ENCODE measurements at regions not wholly inside any gene's neighbourhood (a gene's known extent, or its start where the extent isn't known, plus 50 kb on each side); places are given as distances from the start of the nearest gene placed in this dataset.

DNA sequence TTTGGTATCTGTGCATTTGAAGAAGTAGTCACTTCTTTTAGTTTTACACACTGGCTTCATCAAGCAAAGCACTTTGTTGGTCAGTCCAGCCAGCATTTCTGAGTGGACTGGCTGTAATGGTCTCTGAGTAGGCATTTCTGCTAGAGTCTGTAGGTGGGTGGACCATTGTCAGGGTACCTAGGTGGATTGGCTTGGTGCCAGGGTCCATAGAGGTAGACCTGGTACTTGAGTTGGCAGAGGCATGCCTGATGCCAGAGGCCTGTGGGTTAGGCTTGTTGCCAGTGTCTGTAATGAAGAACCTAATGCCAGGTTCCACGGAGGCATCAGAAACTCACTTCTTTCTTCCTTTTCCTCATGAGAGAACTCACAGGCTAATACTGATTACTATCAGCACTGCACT, 157.9 kb upstream of the C11orf87 start:
- no peak for DNase-seq (ENCODE audit: low read depth)
- H3K4me3 ChIP-seq (ENCODE audit: low read depth, low read length): no peak overlapping the region
- TF ChIP-seq, protein P1, sequence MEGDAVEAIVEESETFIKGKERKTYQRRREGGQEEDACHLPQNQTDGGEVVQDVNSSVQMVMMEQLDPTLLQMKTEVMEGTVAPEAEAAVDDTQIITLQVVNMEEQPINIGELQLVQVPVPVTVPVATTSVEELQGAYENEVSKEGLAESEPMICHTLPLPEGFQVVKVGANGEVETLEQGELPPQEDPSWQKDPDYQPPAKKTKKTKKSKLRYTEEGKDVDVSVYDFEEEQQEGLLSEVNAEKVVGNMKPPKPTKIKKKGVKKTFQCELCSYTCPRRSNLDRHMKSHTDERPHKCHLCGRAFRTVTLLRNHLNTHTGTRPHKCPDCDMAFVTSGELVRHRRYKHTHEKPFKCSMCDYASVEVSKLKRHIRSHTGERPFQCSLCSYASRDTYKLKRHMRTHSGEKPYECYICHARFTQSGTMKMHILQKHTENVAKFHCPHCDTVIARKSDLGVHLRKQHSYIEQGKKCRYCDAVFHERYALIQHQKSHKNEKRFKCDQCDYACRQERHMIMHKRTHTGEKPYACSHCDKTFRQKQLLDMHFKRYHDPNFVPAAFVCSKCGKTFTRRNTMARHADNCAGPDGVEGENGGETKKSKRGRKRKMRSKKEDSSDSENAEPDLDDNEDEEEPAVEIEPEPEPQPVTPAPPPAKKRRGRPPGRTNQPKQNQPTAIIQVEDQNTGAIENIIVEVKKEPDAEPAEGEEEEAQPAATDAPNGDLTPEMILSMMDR (IDR thresholded peaks at IDR 0.05; ENCODE audit: control insufficient read depth, extremely low read depth, insufficient read depth): no peak

DNA sequence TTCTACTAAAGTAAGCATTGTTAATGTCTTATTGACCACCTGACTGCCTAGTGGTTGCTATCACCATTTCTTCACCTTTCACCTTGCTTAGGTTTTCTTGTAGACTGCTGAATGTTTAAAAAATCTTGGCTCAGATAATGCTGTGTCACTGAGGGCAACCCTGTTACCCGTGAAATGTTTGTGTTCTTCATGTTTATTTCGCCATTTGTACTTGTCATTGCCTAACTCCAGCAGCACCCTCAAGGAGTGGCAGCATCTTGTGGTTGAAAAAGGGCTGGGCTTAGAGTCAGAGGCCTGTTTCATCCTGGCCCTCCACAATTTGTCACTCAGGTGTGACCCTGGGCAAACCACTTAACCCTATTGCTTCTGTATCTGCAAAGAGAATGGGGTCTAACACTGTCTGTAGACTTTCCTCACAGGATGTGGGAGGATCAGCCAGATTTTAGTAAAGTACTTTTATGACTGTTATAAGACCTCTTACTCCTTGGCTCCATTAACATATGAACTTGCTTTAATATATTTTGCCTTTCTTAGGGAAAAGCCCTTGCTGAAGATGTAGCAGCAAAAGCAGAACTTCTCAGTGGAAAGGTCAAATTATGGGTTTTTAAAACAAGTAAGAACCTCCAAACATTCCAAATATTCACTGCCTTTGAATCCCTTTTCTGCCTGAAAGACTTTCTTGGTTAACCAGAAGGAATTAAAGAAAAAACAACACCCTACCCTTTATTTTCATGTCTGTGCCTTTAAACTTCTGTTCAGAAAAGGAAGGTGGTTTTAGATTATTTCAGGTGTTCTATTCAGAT, 154.5 kb upstream of the C11orf87 start:
- TF ChIP-seq, protein P1 (IDR thresholded peaks at IDR 0.05; ENCODE audit: control insufficient read depth, extremely low read depth, insufficient read depth): no peak
- no peak overlapping the region for H3K4me3 ChIP-seq (ENCODE audit: low read depth, low read length)
- DNase-seq (ENCODE audit: low read depth): no peak

DNA sequence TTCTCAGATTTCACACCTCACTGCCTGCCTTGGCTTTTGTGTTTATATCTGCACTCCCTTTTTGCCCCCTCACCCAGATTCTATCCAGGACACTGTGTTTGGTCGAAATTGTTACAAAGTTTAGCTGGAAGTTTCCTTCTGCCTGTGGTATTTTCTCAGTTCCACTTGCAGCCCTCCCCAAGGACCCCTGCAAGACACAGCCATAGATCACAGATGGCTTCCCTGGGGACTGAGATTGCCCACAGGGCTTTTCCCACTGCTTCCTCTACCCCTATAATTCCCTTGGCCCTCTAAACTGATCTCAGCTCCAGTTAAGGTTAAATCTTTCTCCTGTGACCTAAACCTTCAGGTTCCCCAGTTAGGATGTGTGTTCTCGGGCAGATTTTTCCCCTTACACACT, 146.1 kb upstream of the C11orf87 start:
- no peak for DNase-seq (ENCODE audit: low read depth)
- TF ChIP-seq, protein P1 (IDR thresholded peaks at IDR 0.05; ENCODE audit: control insufficient read depth, extremely low read depth, insufficient read depth): no peak
- no peak overlapping the region for H3K4me3 ChIP-seq (ENCODE audit: low read depth, low read length)

DNA sequence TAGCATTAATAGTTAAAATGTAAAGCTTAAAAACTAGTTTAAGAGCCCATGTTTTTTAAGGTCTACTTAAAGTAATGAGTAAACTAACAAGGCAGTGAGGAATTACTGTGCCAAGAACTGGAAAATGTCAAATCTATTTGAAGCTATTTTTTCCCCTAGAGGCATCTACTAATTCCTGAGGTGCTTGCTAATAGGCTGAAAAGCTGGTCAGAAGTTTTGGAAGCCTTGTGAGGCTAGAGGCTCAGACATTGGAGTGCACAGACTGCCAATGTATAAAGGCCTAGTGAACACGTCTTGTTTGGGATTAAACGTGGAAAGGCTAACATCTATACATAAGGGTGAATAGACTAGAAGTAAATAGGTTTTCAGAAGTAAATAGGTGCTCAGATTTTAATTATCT, 136.5 kb upstream of the C11orf87 start:
- H3K4me3 ChIP-seq (ENCODE audit: low read depth, low read length): no peak overlapping the region
- TF ChIP-seq, protein P1 (IDR thresholded peaks at IDR 0.05; ENCODE audit: control insufficient read depth, extremely low read depth, insufficient read depth): no peak
- DNase-seq (ENCODE audit: low read depth): no peak

DNA sequence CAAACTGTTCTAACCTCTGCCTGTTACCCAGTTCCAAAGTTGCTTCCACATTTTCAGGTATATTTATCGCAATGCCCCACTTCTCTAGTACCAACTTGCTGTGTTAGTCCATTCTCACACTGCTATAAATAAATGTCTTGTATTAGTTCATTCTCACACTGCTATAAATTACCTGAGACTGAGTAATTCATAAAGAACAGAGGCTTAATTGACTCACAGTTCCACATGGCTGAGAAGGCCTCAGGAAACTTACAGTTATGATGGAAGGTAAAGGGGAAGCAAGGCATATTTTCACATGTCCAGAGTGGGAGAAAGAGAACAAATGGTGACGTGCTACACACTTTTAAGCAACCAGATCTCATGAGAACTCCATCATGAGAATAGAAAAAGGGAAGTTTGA, 130.4 kb upstream of the C11orf87 start:
- no peak for DNase-seq (ENCODE audit: low read depth)
- TF ChIP-seq, protein P1 (IDR thresholded peaks at IDR 0.05; ENCODE audit: control insufficient read depth, extremely low read depth, insufficient read depth): no peak
- H3K4me3 ChIP-seq (ENCODE audit: low read depth, low read length): no peak overlapping the region

DNA sequence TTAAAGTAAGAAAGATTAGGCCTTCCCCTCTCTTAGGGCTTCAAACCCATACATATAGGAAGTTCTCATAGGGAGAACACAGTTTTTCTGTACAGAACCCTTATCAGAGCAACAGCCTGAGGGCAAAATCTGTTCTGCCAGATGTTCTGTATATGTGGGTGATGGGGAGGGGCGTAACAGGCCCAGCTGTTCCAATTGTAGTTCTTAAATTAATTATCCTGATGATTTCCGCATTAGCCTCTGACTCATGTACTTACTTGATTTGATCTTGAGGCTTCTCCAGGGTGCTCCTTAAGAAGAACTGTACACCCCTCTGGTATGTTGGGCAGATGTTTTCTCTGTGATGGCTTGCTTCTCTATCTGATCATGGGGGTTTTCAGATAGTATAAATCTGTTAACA, 123.1 kb upstream of the C11orf87 start:
- TF ChIP-seq, protein P1 (IDR thresholded peaks at IDR 0.05; ENCODE audit: control insufficient read depth, extremely low read depth, insufficient read depth): no peak
- DNase-seq (ENCODE audit: low read depth): no peak
- no peak overlapping the region for H3K4me3 ChIP-seq (ENCODE audit: low read depth, low read length)

DNA sequence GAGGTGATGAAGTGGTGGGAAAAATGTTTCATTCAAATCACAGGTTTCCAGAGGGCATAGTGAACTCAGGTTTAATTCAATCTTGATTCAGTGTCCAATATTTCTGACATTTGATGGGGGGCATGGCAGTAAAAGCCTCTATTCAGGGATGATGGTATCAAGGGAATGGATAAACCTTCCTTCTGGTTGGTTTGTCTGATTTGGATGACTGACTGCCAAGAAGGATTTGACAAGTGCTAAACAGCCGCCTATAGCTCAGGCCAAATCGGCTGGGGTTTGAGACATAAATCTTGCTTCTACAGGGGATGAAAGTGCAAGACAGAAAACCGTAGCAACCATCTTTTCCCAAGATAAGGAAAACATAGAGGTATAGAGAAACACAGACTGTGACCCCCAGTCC, 121.8 kb upstream of the C11orf87 start:
- H3K4me3 ChIP-seq (ENCODE audit: low read depth, low read length): no peak overlapping the region
- no peak for DNase-seq (ENCODE audit: low read depth)
- TF ChIP-seq, protein P1 (IDR thresholded peaks at IDR 0.05; ENCODE audit: control insufficient read depth, extremely low read depth, insufficient read depth): no peak
